NB4 (cell line): ENCODE measurements at regions not wholly inside any gene's neighbourhood (a gene's known extent, or its start where the extent isn't known, plus 50 kb on each side); places are given as distances from the start of the nearest gene placed in this dataset.

Experiments
- DNase-seq: peaks from one replicate; pipeline ENCODE4 v3.0.0; 2010; ENCODE audit warnings: low read depth
- H3K4me3 ChIP-seq: one replicate; pipeline ENCODE4 v1.5.1; 2011; ENCODE audit warnings: mild to moderate bottlenecking, low read depth, low read length, moderate library complexity
- MAX ChIP-seq: IDR thresholded peaks from 2 replicates; pipeline ENCODE4 v1.6.1; 2011; ENCODE audit warnings: low read depth, low read length
- MYC ChIP-seq: IDR thresholded peaks from 2 replicates; pipeline ENCODE4 v1.6.1; 2011; ENCODE audit warnings: low read depth, low read length
- POLR2A ChIP-seq: IDR thresholded peaks from 2 replicates; pipeline ENCODE4 v1.6.1; 2011; ENCODE audit warnings: mild to moderate bottlenecking; ENCODE audit not compliant: insufficient read length; ENCODE audit errors: extremely low read depth
- TF ChIP-seq, protein P1 (sequence below): IDR thresholded peaks from one replicate; pipeline ENCODE4 v1.5.1; 2012; ENCODE audit warnings: low read depth, low read length

GRCh38 chr2:226600802-226601201, 198.8 kb downstream of the IRS1 start:
- DNase-seq: no peak
- TF ChIP-seq MAX (no peak), POLR2A (no peak), MYC (no peak)
- TF ChIP-seq, protein P1, sequence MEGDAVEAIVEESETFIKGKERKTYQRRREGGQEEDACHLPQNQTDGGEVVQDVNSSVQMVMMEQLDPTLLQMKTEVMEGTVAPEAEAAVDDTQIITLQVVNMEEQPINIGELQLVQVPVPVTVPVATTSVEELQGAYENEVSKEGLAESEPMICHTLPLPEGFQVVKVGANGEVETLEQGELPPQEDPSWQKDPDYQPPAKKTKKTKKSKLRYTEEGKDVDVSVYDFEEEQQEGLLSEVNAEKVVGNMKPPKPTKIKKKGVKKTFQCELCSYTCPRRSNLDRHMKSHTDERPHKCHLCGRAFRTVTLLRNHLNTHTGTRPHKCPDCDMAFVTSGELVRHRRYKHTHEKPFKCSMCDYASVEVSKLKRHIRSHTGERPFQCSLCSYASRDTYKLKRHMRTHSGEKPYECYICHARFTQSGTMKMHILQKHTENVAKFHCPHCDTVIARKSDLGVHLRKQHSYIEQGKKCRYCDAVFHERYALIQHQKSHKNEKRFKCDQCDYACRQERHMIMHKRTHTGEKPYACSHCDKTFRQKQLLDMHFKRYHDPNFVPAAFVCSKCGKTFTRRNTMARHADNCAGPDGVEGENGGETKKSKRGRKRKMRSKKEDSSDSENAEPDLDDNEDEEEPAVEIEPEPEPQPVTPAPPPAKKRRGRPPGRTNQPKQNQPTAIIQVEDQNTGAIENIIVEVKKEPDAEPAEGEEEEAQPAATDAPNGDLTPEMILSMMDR: no peak
- H3K4me3 ChIP-seq: no peak overlapping the region

DNA sequence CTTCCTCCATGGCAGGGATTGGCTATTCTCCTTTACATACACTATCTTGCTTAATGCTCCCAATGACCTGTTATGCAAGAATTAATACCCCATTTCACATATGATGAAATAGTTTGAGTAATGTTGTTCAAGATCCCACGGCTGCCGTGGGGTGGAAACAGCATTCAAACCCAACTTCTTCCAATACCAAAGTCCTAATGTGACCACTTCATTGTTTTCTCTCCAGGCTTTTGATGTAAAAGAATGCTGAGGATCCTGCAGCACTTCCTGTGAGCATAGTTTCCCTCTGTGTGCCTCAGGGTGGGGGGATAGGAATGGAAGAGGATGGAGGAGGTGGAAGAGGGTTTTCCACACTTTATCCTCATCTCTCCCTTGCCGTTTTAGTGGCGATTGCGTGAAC, 199.4 kb downstream of the IRS1 start:
- TF ChIP-seq MAX: no peak
- TF ChIP-seq, protein P1: no peak
- TF ChIP-seq POLR2A: no peak
- no peak for TF ChIP-seq MYC
- H3K4me3 ChIP-seq: no peak overlapping the region
- peak; percentile 15 for DNase-seq

DNA sequence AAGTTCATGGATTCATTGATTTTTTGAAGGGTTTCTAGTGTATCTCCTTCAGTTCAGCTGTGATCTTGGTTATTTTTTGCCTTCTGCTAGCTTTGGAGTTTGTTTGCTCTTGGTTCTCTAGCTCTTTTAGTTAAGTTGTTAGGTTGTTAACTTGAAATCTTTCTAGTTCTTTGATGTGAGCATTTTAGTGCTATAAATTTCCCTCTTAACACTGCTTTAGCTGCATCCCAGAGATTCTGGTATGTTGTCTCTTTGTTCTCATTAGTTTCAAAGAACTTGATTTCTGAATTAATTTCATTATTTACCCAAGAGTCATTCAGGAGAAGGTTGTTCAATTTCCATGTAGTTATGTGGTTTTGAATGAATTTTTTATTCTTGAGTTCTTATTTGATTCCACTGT, 210.6 kb downstream of the IRS1 start:
- no peak overlapping the region for H3K4me3 ChIP-seq
- TF ChIP-seq MAX: no peak
- TF ChIP-seq MYC: no peak
- TF ChIP-seq POLR2A: no peak
- TF ChIP-seq, protein P1: no peak
- no peak for DNase-seq

DNA sequence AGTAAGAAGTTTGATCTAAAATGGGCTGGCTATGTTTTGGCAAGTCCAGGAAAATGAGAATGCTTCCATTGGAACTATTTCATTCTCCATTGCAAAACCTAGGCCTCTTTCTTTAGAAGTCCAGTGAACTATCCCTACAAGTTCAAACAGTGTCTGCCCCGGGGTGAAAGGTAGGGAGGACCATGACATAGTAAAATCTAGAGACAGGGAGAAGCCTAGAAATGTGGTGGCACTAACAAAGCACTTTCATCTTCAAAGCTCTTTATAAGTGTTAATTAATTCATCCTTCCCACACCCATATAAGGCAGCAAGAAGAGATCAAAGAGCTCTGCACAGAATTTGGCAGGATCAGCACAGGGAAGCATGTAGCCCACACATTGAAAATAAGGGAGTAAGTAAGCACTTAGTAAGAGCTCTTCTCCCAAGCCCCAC, 214.5 kb downstream of the IRS1 start:
- TF ChIP-seq, protein P1: no peak
- TF ChIP-seq MYC (no peak), POLR2A (no peak), MAX (no peak)
- DNase-seq: no peak
- no peak overlapping the region for H3K4me3 ChIP-seq

DNA sequence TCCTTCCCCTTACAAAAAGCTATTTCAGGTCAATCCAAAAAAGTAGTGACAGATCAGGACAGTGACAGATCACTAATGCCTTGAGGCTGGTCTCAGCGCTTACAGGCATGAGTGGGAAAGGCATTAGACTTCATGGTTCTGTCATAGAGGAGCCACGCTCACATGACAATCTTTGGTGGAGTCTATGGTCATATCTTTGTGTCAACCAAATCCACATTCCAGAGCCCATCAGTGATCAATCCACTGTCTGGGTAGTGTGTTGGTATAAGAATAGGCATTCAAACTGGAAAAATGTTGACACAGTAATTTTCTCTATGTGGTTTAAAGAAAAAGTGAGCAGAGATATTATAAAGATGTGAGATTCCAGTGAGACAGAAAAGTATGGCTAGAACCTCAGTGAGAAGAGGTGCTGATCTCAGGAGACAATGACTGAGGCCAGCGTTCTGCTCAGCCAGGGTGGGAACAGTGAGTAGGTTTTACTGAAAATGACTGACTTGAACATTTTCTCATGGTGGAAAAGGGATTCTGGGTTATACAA, 215.0 kb downstream of the IRS1 start:
- no peak for DNase-seq
- no peak for TF ChIP-seq MAX
- TF ChIP-seq POLR2A: no peak
- TF ChIP-seq MYC: no peak
- TF ChIP-seq, protein P1: no peak
- H3K4me3 ChIP-seq: no peak overlapping the region

GRCh38 chr2:226583715-226584114, 215.9 kb downstream of the IRS1 start:
- H3K4me3 ChIP-seq: no peak overlapping the region
- TF ChIP-seq, protein P1: no peak
- TF ChIP-seq MYC: no peak
- no peak for TF ChIP-seq POLR2A
- TF ChIP-seq MAX: no peak
- no peak for DNase-seq
